ENCODE measurements at regions not wholly inside any gene's neighbourhood (a gene's known extent, or its start where the extent isn't known, plus 50 kb on each side); places are given as distances from the start of the nearest gene placed in this dataset.

DNA sequence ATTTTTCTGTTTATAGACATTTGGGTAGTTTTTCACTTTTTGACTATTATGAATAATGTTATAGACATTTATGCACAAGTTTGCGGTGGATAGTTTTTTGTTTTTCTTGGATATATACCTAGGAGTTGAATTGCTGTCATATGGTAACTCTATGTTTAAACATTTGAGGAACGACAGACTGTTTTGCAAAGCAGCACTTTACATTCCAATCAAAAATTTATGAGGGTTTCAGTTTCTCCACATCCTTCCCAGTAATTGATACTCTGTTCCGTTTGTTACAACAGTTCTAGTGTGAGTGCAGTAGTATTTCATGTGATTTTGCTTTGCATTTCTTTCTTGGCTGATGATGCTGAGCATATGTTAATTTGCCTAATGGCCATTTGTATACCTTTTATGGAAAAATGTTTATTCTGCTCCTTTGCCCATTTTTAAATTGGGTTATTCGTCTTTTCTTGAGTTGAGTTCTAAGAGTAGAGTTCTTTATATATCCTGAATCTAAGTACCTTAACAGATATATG is 617.3 kb upstream of the LRATD1 start:
- TF ChIP-seq ZNF274 (IDR thresholded peaks at IDR 0.05; ENCODE audit: low read depth, low read length) (no peak), SUZ12 (IDR thresholded peaks at IDR 0.05; ENCODE audit: extremely low read depth, insufficient read depth, insufficient read length) (no peak), YY1 (IDR thresholded peaks at IDR 0.05; ENCODE audit: insufficient read depth, insufficient read length) (no peak)

Measured in NT2/D1 (cell line).